ENCODE measurements at regions not wholly inside any gene's neighbourhood (a gene's known extent, or its start where the extent isn't known, plus 50 kb on each side); places are given as distances from the start of the nearest gene placed in this dataset.

DNA sequence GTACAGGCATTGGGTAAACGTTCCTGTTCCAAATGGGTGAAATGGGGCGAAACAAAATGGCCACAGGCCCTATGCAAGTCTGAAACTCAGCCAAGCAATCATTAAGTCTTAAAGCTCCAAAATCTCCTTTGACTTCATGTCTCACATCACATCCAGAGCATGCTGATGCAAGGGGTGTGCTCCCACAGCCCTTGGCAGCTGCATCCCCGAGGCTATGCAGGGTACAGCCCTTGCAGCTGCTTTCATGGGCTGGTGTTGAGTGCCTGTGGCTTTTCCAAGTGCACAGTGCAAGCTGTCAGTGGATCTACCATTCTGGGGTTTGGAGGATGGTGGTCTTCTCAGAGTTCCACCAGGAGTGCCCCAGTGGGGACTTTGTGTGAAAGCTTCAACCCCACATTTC is 270.0 kb upstream of the CDYL start:
- no peak for DNase-seq (ENCODE audit: low read depth)
- Histone ChIP-seq H3K36me3 (ENCODE audit: control insufficient read depth, insufficient read depth, low read length) (no peaks in the 10 kb centered on the region), H3K4me3 (ENCODE audit: low read depth, low read length) (no peak overlapping the region), H3K27me3 (ENCODE audit: control insufficient read depth, insufficient read depth, low read length) (no peaks in the 10 kb centered on the region)
- no peak for TF ChIP-seq CTCF (IDR thresholded peaks at IDR 0.05; ENCODE audit: insufficient read depth, low read length, severe bottlenecking)
- FAIRE-seq, result no peak

- no peak overlapping the region for H3K4me3 ChIP-seq (ENCODE audit: low read depth, low read length)
- DNase-seq (ENCODE audit: low read depth) (no peak), FAIRE-seq (no peak)
- H3K27me3 ChIP-seq (ENCODE audit: control insufficient read depth, insufficient read depth, low read length), result no peaks in the 10 kb centered on the region
- no peak for TF ChIP-seq CTCF (IDR thresholded peaks at IDR 0.05; ENCODE audit: insufficient read depth, low read length, severe bottlenecking)
- H3K36me3 ChIP-seq (ENCODE audit: control insufficient read depth, insufficient read depth, low read length), result no peaks in the 10 kb centered on the region
These were observed 271.5 kb upstream of the CDYL start for GRCh38 chr6:4504700-4505099.

- TF ChIP-seq CTCF (IDR thresholded peaks at IDR 0.05; ENCODE audit: insufficient read depth, low read length, severe bottlenecking), result no peak
- Histone ChIP-seq H3K36me3 (ENCODE audit: control insufficient read depth, insufficient read depth, low read length) (no peaks in the 10 kb centered on the region), H3K27me3 (ENCODE audit: control insufficient read depth, insufficient read depth, low read length) (no peaks in the 10 kb centered on the region), H3K4me3 (ENCODE audit: low read depth, low read length) (no peak overlapping the region)
- DNase-seq (ENCODE audit: low read depth) (no peak), FAIRE-seq (no peak)
These were observed 272.5 kb upstream of the CDYL start for GRCh38 chr6:4503700-4504099.

GRCh38 chr6:4496284-4496683 is 279.9 kb upstream of the CDYL start:
- peak; percentile 72 for DNase-seq (ENCODE audit: low read depth)
- Histone ChIP-seq H3K36me3 (ENCODE audit: control insufficient read depth, insufficient read depth, low read length) (no peaks in the 10 kb centered on the region), H3K27me3 (ENCODE audit: control insufficient read depth, insufficient read depth, low read length) (no peaks in the 10 kb centered on the region), H3K4me3 (ENCODE audit: low read depth, low read length) (no peak overlapping the region)
- FAIRE-seq, result no peak
- TF ChIP-seq CTCF (IDR thresholded peaks at IDR 0.05; ENCODE audit: insufficient read depth, low read length, severe bottlenecking), result no peak

DNA sequence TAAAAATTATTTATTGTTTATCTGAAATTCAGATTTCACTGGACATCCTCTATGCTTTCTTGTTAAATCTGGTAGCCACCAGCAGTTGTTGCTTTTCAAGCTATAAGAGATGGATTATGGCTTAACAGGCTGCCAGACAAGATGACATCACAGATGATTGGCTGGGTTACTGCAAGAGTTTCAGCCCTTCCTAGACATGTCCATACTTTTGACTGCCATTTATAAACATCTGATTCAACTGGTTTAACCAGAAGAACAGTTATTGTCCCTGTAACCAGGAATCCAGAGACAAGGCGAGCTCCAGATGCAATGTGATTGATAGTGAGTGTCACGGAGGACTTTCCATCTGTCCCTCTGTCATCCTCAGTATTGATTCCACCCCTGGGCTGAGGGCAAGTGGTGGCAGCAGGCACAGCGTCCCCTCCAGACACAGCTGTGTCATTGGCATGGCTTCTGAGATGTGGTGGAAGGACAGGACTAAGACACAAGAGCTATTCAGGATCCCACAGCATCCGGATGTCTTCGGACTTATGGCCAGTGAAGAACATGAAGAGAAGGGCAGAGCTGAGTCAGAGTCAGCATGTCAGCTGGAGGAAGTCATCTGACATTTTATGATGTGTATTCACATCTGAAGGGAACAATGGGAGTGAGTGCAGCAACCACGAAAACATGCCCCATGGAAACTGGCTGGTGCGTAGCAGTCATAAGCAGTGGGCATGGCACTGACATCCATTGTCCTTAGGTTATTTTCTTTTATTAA is 284.5 kb upstream of the CDYL start:
- DNase-seq (ENCODE audit: low read depth) (peak; percentile 91), FAIRE-seq (no peak)
- no peak for TF ChIP-seq CTCF (IDR thresholded peaks at IDR 0.05; ENCODE audit: insufficient read depth, low read length, severe bottlenecking)

DNA sequence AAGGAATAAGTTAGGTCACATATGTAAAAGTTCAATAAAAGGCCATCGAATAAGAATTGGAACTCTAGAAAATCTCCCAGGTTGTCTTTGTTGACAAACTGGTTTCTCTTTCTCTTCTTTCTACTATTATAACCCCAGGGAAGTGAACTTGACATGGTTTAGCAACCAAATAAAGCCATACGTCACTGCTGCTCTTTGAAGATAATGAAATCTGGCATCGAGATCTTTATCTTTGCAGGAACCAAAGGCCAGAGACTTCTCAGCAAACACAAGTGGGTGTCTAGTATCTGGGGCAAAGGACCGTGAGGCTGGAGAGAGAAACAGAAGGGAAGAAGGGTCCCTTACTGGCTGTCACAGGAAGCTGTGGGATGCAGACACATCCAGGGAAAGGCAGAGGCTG is 286.7 kb upstream of the CDYL start:
- DNase-seq (ENCODE audit: low read depth) (no peak), FAIRE-seq (no peak)
- H3K27me3 ChIP-seq (ENCODE audit: control insufficient read depth, insufficient read depth, low read length), result no peaks in the 10 kb centered on the region
- no peaks in the 10 kb centered on the region for H3K36me3 ChIP-seq (ENCODE audit: control insufficient read depth, insufficient read depth, low read length)
- no peak overlapping the region for H3K4me3 ChIP-seq (ENCODE audit: low read depth, low read length)
- no peak for TF ChIP-seq CTCF (IDR thresholded peaks at IDR 0.05; ENCODE audit: insufficient read depth, low read length, severe bottlenecking)

More for the DNA sequence above, 284.5 kb upstream of the CDYL start:
- Histone ChIP-seq H3K4me3 (ENCODE audit: low read depth, low read length) (no peak overlapping the region), H3K36me3 (ENCODE audit: control insufficient read depth, insufficient read depth, low read length) (no peaks in the 10 kb centered on the region), H3K27me3 (ENCODE audit: control insufficient read depth, insufficient read depth, low read length) (no peaks in the 10 kb centered on the region)

All from bronchial epithelial cell (primary cell).